ENCODE measurements at regions not wholly inside any gene's neighbourhood (a gene's known extent, or its start where the extent isn't known, plus 50 kb on each side); places are given as distances from the start of the nearest gene placed in this dataset.

GRCh38 chr6:56311061-56311460 is 63.7 kb upstream of the COL21A1 start:
- no peak for DNase-seq (ENCODE audit: insufficient read length, low spot score)
- no peak for FAIRE-seq
- no peak for TF ChIP-seq TAF1 (IDR thresholded peaks at IDR 0.05; ENCODE audit: low read depth, low read length)
- no peak for TF ChIP-seq SPI1 (IDR thresholded peaks at IDR 0.05; ENCODE audit: low read depth, low read length)
- no peak for TF ChIP-seq PAX5 (IDR thresholded peaks at IDR 0.05; ENCODE audit: insufficient read depth, low read length, severe bottlenecking)
- TF ChIP-seq POU2F2 (IDR thresholded peaks at IDR 0.05; ENCODE audit: low read depth, low read length), result no peak
- no peak for TF ChIP-seq POLR2A (IDR thresholded peaks at IDR 0.05; ENCODE audit: low read depth, low read length)
- no peak for TF ChIP-seq POLR2AphosphoS5 (IDR thresholded peaks at IDR 0.05; ENCODE audit: low read depth, low read length)

- no peak for FAIRE-seq
- TF ChIP-seq TAF1 (IDR thresholded peaks at IDR 0.05; ENCODE audit: low read depth, low read length) (no peak), POU2F2 (IDR thresholded peaks at IDR 0.05; ENCODE audit: low read depth, low read length) (no peak), SPI1 (IDR thresholded peaks at IDR 0.05; ENCODE audit: low read depth, low read length) (no peak), POLR2AphosphoS5 (IDR thresholded peaks at IDR 0.05; ENCODE audit: low read depth, low read length) (no peak), PAX5 (IDR thresholded peaks at IDR 0.05; ENCODE audit: insufficient read depth, low read length, severe bottlenecking) (no peak), POLR2A (IDR thresholded peaks at IDR 0.05; ENCODE audit: low read depth, low read length) (no peak)
- DNase-seq (ENCODE audit: insufficient read length, low spot score), result no peak
Observed at GRCh38 chr6:56310241-56310640, 62.9 kb upstream of the COL21A1 start.

GRCh38 chr6:56299916-56300315 is 52.5 kb upstream of the COL21A1 start:
- no peak for DNase-seq (ENCODE audit: insufficient read length, low spot score)
- FAIRE-seq, result no peak
- no peak for TF ChIP-seq POLR2AphosphoS5 (IDR thresholded peaks at IDR 0.05; ENCODE audit: low read depth, low read length)
- no peak for TF ChIP-seq POU2F2 (IDR thresholded peaks at IDR 0.05; ENCODE audit: low read depth, low read length)
- TF ChIP-seq POLR2A (IDR thresholded peaks at IDR 0.05; ENCODE audit: low read depth, low read length), result no peak
- no peak for TF ChIP-seq PAX5 (IDR thresholded peaks at IDR 0.05; ENCODE audit: insufficient read depth, low read length, severe bottlenecking)
- TF ChIP-seq TAF1 (IDR thresholded peaks at IDR 0.05; ENCODE audit: low read depth, low read length), result no peak

- DNase-seq (ENCODE audit: insufficient read length, low spot score) (no peak), FAIRE-seq (no peak)
- TF ChIP-seq POU2F2 (IDR thresholded peaks at IDR 0.05; ENCODE audit: low read depth, low read length) (no peak), TAF1 (IDR thresholded peaks at IDR 0.05; ENCODE audit: low read depth, low read length) (no peak), POLR2A (IDR thresholded peaks at IDR 0.05; ENCODE audit: low read depth, low read length) (no peak), SPI1 (IDR thresholded peaks at IDR 0.05; ENCODE audit: low read depth, low read length) (no peak), POLR2AphosphoS5 (IDR thresholded peaks at IDR 0.05; ENCODE audit: low read depth, low read length) (no peak), PAX5 (IDR thresholded peaks at IDR 0.05; ENCODE audit: insufficient read depth, low read length, severe bottlenecking) (no peak)
Observed at GRCh38 chr6:56297022-56297989, 49.9 kb upstream of the COL21A1 start.

Measured in GM12891 (cell line).